Activated T-helper 2 cell treated with anti-CD3 and anti-CD28 coated beads, Interferon-gamma antibody, Interleukin-2, Interleukin-4, amounts not matched to agents 10 μg/mL and 5 μg/mL and 100 μg/mL, durations not matched to agents 14 hours and 24 hours and 36 hours (primary cell): ENCODE measurements at regions not wholly inside any gene's neighbourhood (a gene's known extent, or its start where the extent isn't known, plus 50 kb on each side); places are given as distances from the start of the nearest gene placed in this dataset.

Experiments used
- DNase-seq: peaks from one replicate; pipeline ENCODE4 v3.0.0; 2021; ENCODE audit warnings: low spot score
- H3K27ac Mint-ChIP-seq: one replicate; pipeline ENCODE4 v1.8.0; 2021; ENCODE audit warnings: mixed read lengths
- H3K27me3 Mint-ChIP-seq: one replicate; pipeline ENCODE4 v1.8.0; 2021; ENCODE audit warnings: low read depth, mixed read lengths
- H3K36me3 Mint-ChIP-seq: one replicate; pipeline ENCODE4 v1.8.0; 2021; ENCODE audit warnings: low read depth, mixed read lengths
- H3K4me1 Mint-ChIP-seq: one replicate; pipeline ENCODE4 v1.8.0; 2021; ENCODE audit warnings: low read depth, mixed read lengths
- H3K4me3 Mint-ChIP-seq: one replicate; pipeline ENCODE4 v1.8.0; 2021; ENCODE audit warnings: low read depth, mild to moderate bottlenecking, moderate library complexity, mixed read lengths
- H3K9me3 Mint-ChIP-seq: one replicate; pipeline ENCODE4 v1.8.0; 2021; ENCODE audit warnings: mixed read lengths
- intact Hi-C: fragments of 100-400 bp; cut with micrococcal nuclease; formaldehyde crosslinking; loops from one replicate; pipeline ENCODE4 v1.15.1; 2023

DNA sequence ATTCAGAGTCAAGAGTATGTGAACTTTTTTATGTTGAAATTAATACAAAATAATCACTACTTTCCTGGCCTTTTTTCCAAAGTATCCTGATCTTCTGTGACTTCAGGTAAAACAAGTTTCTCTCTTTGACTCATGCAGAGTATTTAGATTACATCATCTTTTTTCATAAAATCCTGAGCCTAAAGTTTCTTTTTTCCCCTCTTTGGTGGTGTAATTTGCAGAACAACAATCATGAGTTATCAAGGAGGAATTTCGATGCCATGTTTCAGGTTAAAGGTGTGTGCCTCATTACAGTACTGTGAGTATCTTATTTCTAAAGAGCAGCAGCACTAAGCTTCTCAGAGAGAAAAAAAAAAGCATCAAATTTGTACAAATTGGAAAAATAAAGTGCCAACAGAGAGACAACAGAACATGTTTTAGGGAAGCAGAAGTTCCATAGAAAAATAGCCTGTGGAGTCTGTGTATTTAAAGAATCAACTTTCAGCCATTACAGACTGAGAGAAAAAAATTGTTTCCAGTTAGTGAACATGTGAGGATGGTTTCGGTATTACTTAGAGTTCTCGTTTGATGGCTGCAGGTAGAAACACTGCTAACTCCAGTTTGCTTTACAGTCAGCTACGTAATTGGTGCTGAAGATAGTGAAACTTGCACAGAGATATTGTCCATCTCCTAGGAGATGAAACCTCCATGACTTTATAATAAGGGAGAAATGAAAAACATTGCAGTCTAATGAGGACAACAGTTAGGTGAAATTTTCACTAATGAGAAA, 78.1 kb upstream of the PCDH9 start:
- Mint-ChIP-seq H3K27ac (no peak overlapping the region), H3K9me3 (no peaks in the 10 kb centered on the region)
- intact Hi-C loops, result no loop called here

GRCh38 chr13:67306742-67307141, 76.6 kb upstream of the PCDH9 start:
- H3K4me3 Mint-ChIP-seq, result no peak overlapping the region
- no peaks in the 10 kb centered on the region for H3K4me1 Mint-ChIP-seq
- no peak overlapping the region for H3K27ac Mint-ChIP-seq
- H3K36me3 Mint-ChIP-seq, result no peaks in the 10 kb centered on the region
- no peak for DNase-seq
- H3K9me3 Mint-ChIP-seq, result no peaks in the 10 kb centered on the region
- intact Hi-C loops, result no loop called here
- no peaks in the 10 kb centered on the region for H3K27me3 Mint-ChIP-seq

More for the DNA sequence above, 78.1 kb upstream of the PCDH9 start:
- Mint-ChIP-seq H3K4me3 (no peak overlapping the region), H3K36me3 (no peaks in the 10 kb centered on the region), H3K4me1 (no peaks in the 10 kb centered on the region), H3K27me3 (no peaks in the 10 kb centered on the region)
- no peak for DNase-seq

DNA sequence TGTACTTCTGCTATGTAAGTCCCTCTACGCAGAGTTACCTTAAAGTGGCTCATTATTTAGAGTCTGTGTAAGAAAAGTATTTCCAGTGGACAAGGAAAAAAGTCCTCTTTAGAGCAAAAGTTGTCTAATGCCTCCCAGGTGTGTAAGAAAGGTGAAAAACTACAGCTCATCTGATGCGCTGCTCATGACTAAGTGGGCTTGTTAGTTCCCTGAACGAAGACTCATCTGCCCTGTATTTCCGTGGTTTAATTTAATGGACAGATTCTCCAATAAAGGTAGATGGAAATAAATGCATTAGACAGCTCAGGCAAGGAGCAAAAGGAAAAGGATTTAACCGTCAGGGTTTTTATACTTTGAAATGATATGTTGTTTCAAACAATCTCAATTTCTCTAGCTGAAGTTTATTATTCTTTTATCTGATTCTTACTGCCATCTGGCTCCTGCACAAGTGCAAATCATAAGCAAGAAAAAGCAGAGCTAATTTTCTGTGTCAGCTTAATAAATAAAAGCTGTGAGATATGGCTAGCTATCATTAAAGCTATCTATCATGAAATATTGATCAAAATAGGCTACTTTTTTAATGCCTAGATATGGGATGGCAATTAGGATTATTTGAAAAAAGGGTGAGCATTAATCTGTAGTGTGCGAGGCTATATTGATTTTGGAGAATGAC, 73.7 kb upstream of the PCDH9 start:
- intact Hi-C loops, result no loop called here
- DNase-seq, result no peak
- no peak overlapping the region for H3K27ac Mint-ChIP-seq
- H3K4me3 Mint-ChIP-seq, result no peak overlapping the region
- no peaks in the 10 kb centered on the region for H3K27me3 Mint-ChIP-seq
- no peaks in the 10 kb centered on the region for H3K4me1 Mint-ChIP-seq
- no peaks in the 10 kb centered on the region for H3K36me3 Mint-ChIP-seq
- no peaks in the 10 kb centered on the region for H3K9me3 Mint-ChIP-seq

DNA sequence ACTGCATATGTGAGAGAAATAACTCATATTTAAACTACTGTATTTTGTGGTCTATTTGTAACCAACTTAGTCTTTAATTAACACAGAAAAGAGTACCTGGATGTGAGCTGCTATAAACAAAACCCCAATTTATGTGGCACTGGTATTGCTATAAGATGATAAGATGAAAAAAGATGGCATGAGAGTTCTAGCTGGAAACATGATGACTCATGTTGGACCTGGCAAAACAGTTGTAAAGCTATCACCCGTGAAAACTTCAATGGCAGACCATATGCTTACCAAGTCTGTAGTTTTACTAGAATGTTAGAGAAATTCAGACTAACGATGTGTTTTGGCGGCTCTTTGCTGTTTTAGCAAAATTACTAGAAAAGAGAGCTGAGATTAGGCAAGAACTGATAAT, 69.6 kb upstream of the PCDH9 start:
- H3K27me3 Mint-ChIP-seq, result no peaks in the 10 kb centered on the region
- H3K36me3 Mint-ChIP-seq, result no peaks in the 10 kb centered on the region
- H3K4me1 Mint-ChIP-seq, result no peaks in the 10 kb centered on the region
- H3K4me3 Mint-ChIP-seq, result no peak overlapping the region
- intact Hi-C loops, result no loop called here
- DNase-seq, result no peak
- H3K9me3 Mint-ChIP-seq, result no peaks in the 10 kb centered on the region
- H3K27ac Mint-ChIP-seq, result no peak overlapping the region

- Mint-ChIP-seq H3K27me3 (no peaks in the 10 kb centered on the region), H3K9me3 (no peaks in the 10 kb centered on the region), H3K4me3 (no peak overlapping the region), H3K36me3 (no peaks in the 10 kb centered on the region), H3K4me1 (no peaks in the 10 kb centered on the region), H3K27ac (no peak overlapping the region)
- no peak for DNase-seq
- intact Hi-C loops, result no loop called here
These were observed 69.0 kb upstream of the PCDH9 start for GRCh38 chr13:67299072-67299635.

DNA sequence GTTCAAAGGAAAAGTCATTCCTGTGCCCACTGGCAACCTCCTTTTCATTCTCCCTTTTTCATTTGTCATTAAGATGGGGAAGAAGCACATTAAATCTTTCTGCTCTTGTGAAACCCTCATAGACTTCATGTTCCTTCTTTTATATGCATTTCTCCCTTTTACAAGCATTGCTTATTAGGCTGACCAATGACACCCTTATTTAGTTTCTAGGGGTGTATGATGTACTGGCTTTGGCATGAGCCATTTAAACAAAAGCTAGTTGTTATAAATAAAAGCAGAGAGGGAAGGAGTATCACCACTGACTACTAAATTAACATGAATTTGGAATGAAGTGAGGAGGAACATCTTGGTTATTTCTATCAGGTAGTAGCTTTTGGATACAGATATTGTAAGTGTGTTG, 68.2 kb upstream of the PCDH9 start:
- Mint-ChIP-seq H3K4me3 (no peak overlapping the region), H3K9me3 (no peaks in the 10 kb centered on the region), H3K27ac (no peak overlapping the region), H3K36me3 (no peaks in the 10 kb centered on the region), H3K4me1 (no peaks in the 10 kb centered on the region), H3K27me3 (no peaks in the 10 kb centered on the region)
- intact Hi-C loops, result no loop called here
- no peak for DNase-seq

- Mint-ChIP-seq H3K4me3 (no peak overlapping the region), H3K27ac (no peak overlapping the region), H3K27me3 (no peaks in the 10 kb centered on the region), H3K9me3 (no peaks in the 10 kb centered on the region), H3K36me3 (no peaks in the 10 kb centered on the region), H3K4me1 (no peaks in the 10 kb centered on the region)
- no peak for DNase-seq
- intact Hi-C loops, result no loop called here
These were observed 66.4 kb upstream of the PCDH9 start for GRCh38 chr13:67296511-67296910.

DNA sequence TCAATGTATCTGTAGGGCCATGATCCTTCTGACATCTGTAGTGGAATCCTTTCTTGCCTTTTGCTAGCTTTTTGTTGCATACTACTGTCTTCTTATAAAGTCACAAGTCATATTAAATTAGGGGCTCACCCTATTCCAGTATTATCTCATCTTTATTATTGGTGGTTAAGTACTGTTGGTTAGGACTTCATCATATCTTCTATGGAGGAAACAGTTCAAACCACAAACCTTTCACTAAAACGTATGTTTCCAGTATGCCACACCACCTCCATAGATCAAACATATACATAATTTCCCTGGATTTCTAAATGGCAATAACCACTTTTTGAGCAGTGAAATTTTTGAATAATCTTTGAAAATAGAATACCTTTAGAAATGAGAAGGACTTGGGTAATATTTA, 62.8 kb upstream of the PCDH9 start:
- DNase-seq, result no peak
- intact Hi-C loops, result no loop called here
- Mint-ChIP-seq H3K36me3 (no peaks in the 10 kb centered on the region), H3K4me3 (no peak overlapping the region), H3K4me1 (no peaks in the 10 kb centered on the region), H3K27me3 (no peaks in the 10 kb centered on the region), H3K27ac (no peak overlapping the region), H3K9me3 (no peaks in the 10 kb centered on the region)

GRCh38 chr13:67285611-67286010, 55.5 kb upstream of the PCDH9 start:
- intact Hi-C loops, result no loop called here
- no peak overlapping the region for H3K4me3 Mint-ChIP-seq
- no peak for DNase-seq
- H3K27ac Mint-ChIP-seq, result no peak overlapping the region
- H3K4me1 Mint-ChIP-seq, result no peaks in the 10 kb centered on the region
- no peaks in the 10 kb centered on the region for H3K36me3 Mint-ChIP-seq
- H3K27me3 Mint-ChIP-seq, result no peaks in the 10 kb centered on the region
- H3K9me3 Mint-ChIP-seq, result no peaks in the 10 kb centered on the region

DNA sequence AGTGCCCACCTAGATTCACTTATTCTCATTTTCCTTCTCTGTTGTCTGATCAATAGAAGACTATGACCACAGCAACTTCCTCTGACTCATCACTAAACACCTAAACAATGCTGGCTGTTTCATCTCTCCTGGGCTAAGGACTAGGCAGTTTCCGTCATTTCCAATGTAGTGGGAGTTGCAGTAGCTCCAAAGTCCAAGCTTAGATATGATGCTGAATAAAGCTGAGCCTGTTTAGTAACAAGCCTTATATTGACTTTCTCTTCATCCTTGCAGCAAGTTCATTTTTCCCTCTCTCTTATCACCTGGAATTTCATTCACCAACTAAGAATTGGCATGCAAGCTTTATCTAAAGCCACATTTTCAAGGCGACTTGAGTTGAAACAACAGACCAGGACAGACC, 53.5 kb upstream of the PCDH9 start:
- no peak for DNase-seq
- Mint-ChIP-seq H3K27ac (no peak overlapping the region), H3K36me3 (no peaks in the 10 kb centered on the region), H3K9me3 (no peaks in the 10 kb centered on the region), H3K4me1 (no peaks in the 10 kb centered on the region), H3K4me3 (no peak overlapping the region), H3K27me3 (no peaks in the 10 kb centered on the region)
- intact Hi-C loops, result no loop called here

GRCh38 chr13:67281466-67281865, 51.3 kb upstream of the PCDH9 start:
- H3K4me1 Mint-ChIP-seq, result no peaks in the 10 kb centered on the region

More at GRCh38 chr13:67281466-67281865, 51.3 kb upstream of the PCDH9 start:
- Mint-ChIP-seq H3K4me3 (no peak overlapping the region), H3K36me3 (no peaks in the 10 kb centered on the region), H3K27ac (no peak overlapping the region), H3K27me3 (no peaks in the 10 kb centered on the region), H3K9me3 (no peaks in the 10 kb centered on the region)
- intact Hi-C loops, result no loop called here
- no peak for DNase-seq
